Islet precursor cell (in vitro differentiated cells): ENCODE measurements at regions not wholly inside any gene's neighbourhood (a gene's known extent, or its start where the extent isn't known, plus 50 kb on each side); places are given as distances from the start of the nearest gene placed in this dataset.

Experiments
- DNase-seq: peaks from one replicate; pipeline ENCODE4 v3.0.0-alpha.2; 2018

DNA sequence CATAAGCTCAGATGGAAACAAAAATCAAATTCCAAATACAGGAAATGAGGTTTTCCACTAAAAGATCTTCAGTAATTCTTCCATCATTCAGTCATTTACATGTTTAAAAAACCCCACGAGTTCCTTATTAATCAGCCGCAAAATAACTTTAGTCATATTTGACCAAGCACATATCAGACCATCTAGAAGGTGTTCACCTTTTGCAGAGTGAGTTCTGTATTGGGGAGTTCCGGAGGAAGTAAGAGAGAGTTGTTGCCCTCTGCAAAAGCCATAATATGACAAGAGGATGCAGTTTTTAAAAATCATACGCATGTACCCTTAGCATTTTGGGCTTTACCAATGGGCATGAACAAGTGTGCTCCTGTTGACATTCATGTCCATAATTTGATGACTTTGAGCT is 61.6 kb downstream of the CCR1 start:
- no peak for DNase-seq

DNA sequence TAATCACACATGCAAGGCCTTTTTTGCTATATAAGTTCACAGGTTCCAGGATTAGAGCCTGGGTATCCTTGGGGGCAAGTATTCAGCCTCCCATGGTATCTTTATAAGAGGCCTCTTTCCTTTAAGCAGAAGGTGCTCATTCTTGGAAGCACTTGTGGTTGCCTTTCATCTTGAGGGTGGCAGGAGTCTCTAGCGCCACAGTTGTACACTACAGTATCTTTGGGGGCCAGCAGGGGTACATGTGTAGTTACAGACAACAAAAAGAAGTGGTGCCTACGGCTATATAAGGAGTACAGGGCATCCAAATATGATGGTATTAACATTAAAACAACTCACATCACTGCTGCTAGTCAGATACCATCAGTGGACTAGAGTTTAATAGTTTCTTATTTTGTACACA is 62.1 kb downstream of the CCR1 start:
- no peak for DNase-seq

DNA sequence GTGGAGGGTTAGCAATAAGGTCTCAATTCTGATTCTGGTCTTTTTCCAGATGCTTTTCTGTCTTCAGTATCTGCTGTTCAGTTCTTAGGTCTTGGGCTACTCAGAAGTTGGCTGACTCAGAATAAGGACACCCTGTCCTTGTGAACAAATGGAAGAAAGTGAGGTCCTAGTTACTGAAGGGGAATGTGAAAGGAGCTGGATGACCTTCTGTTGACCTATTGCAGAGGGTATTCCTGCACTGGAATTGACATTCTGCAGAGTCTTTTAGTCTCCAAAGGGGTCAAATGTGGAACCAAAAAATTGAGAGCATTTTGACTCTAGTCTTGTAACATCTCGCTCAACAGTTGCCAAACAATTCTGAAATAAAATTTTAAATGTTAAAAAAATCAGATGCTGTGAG is 63.0 kb downstream of the CCR1 start:
- DNase-seq: no peak

DNA sequence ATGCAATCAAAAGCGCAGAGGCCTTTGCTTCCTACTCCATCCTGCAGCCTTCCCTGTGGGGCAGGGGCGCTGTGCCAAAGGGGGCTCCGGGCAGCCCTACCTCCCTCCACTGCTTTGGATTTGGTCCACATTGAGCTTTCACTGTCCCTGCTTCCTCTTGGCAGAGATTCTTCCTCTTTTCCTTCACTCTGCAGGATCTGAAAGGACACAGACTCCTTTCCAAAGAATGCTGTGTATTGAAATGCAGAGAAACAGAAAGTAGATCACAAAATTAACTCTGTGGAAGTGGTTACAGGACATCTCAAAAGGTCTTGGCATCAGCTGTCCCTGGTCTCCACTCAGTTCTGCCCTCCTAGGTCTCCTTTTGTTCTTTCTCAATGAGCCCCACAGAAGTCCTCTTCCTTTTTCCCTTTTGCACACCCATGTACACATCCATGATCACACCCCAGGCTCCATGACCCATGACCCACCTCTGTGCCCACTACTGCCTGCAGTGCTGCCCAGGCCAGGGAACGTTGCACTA is 64.1 kb downstream of the CCR1 start:
- no peak for DNase-seq

DNA sequence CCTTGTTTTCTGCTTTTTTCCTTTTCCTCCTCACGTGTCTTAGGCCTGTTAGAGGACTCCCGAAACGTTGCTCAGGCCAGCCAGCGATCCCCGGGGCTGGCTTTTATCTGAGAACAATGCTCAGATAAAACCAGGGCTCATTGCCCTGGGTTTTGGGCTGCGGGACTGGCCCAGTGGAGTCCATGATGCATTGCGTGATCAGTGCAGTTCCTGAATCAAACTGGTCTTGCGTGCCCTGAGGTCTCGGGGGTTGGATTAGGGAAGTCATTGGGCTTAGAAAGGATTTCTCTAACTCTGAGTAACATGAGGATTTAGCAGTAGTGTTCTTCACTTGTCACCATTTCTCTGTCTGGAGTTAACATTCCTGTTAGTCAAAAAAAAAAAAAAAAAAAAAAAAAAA is 66.3 kb downstream of the CCR1 start:
- DNase-seq: no peak

DNA sequence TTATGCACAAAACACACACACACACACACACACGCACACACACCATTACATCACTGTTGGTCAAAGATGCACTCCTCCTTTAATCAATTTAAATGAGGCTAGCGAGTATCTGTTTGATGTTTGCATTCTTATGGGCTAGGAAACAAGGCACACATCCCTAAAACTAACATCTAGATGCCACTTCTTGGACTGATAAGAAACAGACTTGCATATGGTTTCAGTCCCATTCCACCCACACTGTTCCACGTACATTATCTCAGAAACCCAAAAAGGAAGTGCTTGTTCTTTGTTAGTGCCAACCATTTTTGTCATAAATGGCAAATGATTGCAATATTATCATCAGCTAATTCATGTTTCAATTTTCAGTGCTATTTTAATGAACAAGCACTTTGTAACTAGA is 69.5 kb downstream of the CCR1 start:
- no peak for DNase-seq

DNA sequence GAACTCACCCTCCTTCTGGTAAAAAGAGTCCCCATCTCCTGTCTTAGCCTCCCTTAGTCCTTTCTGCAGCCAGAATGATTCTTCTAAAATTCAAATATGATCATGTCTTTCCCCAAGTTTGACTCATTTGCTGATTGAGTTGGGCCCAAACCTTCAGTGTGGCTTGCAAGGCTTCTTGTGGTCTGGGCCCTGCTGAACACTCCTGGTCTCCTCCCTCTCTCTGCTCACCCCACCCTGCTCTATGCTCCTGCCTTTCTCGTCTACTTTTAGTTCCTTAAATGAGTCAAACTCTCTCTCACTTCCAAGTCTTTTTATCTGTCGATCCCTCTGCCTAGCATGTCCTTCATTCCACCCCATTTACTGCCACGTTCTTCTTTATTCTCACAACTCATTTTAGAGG is 72.6 kb downstream of the CCR1 start:
- DNase-seq: no peak

DNA sequence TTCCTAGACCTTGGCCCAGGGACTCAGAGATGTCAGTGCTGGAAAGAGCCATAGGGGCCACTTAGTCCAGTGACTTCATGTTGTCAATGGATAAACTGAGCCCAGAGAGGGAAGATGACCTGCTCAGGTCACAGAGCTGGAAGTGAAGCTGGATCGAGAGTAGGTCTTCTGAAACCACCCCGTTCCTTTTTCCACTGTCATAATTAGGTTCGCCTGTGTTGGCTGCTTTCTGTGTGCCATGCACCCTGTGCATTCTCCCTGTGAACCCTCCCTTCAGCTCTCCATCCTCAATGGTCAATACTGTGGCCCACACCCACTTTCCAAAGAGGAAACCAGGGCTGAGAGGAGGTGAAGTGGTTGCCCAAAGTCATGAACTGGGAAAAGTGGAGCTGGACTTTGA is 74.8 kb downstream of the CCR1 start:
- DNase-seq: no peak

DNA sequence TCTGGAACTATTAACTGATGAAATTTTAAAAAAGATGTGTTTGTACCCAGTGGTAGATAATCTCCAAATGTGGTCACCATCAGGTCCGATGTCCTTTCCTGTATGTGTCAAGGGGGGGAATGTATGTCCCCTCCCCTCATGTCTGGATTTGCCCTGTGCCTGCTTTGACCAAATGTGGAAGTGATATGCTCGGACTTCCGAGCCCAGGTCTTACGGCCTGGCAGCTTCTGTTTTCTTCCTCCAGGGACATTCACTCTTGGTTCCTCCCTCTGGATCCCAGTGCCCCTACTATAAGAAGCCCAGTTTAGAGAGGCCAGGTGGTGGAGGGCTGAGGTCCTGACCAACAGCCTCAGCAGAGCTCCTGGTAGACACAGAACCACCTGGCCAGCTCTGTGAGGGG is 75.5 kb downstream of the CCR1 start:
- DNase-seq: no peak

DNA sequence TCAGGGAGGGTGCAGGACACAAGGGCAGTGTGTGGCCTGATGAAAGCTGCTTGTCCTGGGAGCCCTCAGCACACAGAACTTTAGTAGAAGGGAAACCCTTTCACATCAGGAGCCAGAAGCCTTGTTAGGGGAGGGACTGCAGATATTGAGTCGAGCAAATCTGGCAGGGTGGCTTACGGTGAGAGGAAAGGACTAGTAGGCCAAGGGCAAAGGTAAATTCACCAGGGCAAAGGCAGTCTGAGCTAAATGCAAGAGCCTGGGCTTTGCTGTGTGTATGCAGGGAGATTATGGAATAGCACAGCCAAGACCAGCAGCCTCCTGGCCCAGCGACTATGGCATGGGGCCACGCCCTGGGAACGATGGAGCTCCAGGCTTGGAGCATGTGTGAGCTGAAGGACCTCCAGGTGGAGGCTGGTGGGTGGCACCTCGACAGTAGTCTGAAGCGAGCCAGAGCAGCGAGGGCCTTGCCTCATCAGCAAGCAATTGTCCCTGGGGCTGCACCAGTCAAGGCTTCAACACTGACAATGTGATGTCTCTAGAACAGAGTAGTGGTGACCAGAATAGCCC is 76.1 kb downstream of the CCR1 start:
- no peak for DNase-seq

DNA sequence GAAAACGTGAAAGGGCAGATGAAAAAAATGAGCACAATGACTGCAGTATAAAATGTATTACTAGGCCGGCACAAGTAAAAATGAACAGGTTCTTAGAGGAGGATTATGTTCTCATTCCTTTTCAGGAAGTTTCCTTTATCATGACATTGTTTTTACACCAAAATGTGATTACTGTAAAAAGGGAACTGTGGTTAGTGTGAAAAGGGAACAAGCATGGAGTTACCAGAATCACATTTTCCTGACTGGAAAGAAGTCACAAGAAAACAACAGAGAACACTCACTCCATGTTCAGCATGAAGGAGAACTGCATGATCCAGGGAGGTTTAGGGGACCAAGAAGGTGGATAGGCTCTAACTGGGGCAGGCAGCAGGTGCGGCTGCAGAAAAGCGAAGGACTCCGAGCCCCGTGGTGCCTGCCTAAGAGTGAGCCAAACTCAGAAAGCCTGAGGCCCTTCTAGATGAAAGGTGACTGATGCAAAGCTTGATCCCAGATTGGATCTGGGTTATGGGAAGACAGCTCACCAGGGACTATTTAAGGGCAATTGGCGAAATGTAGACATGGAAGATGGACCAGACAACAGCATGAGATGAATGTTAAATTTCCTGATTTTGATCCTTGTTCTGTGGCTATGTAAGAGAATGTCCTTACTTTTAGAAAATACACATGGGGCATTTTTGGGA is 77.3 kb downstream of the CCR1 start:
- no peak for DNase-seq

DNA sequence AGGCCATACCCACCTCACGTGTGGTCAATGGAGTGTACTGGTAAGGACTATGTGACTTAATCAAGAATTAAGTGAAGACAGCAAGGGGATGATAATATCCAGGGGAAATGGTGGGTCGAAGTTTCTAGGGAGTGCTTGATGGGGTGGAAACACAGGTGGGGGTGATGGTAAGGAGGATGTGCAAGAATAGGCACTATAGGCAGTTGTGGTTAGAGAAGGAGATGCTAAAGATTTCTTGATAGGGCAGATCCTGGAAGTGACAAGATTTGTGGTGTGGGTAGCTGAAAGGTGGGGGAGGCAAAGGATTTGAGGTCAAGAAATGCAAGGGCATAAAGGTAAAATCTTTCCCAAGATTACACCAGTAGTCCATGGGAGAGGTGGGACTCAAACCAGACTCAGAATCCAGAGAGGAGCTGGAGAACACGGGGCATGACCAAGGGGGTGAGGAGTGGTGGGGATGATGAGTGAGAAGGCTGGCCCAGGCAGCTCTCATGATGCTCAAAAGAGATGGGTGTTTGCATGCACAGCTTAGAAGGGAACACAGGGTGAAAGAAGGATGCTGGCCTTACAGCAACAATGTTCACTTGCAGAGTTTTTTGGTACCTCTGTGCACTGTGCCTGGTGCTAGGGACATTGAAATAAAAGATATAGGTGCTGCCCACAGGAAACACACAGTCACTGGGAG is 78.4 kb downstream of the CCR1 start:
- DNase-seq: no peak

DNA sequence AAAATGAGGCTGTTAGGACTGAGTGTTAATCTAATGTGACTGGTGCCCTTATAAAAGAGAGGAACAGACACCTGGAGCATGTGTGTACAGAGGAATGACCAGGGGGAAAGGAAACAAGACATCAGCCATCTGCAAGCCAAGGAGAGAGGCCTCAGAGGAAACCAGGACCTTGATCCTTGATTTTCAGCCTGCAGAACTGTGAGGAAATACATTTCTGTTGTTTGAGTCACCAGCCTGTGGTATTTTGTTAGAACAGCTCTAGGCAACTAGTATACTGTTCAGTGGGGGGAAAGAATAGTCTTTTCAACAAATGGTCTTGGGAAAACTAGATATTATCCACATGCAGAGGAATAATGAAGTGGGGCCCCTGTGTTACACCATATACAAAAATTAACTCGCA is 80.6 kb downstream of the CCR1 start:
- peak; percentile 88 for DNase-seq

DNA sequence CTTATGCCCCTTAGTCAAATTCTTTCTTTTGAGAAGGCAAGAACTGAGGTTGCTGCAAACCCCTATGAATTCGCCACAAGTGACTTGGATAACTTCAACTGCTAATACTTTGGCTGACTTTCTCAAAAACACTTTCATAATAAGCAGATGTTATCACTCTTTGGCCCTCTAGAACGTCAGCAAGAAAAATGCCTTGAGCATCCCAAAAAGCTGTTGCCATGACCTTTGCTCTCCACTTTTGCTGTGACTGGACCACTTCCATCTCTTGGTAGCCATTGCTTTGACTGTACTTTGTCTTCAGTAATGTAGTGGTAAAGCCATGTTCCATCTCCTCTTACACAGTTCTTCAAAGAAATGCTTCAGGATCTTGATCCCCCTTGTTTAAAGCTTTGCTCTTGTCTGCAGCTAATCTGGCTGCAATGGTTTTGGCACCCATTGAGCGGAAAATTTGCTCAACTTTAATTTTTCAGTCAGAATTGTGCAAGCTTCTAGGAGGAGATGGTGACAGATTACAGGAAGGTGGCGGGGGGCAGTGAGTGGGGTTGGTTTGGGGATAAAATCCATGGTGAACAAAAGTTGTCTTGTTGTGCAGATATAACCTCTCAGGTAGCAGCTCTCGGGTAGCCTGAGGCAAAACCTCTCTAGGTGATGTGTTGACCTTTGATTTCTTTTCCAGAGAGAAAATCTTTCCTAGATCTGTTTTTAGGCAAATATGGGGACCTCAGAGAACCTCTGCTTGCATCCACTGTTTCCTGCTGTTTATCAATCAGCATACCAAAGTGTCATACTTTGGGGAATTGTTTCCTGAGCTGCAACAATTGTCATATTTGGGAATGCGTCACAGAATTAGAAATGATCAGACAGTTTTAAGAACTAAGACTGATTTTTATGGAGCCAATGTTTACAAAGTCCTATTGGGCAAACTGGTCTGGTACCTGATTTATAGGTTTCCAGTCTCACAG is 83.6 kb downstream of the CCR1 start:
- DNase-seq: no peak

DNA sequence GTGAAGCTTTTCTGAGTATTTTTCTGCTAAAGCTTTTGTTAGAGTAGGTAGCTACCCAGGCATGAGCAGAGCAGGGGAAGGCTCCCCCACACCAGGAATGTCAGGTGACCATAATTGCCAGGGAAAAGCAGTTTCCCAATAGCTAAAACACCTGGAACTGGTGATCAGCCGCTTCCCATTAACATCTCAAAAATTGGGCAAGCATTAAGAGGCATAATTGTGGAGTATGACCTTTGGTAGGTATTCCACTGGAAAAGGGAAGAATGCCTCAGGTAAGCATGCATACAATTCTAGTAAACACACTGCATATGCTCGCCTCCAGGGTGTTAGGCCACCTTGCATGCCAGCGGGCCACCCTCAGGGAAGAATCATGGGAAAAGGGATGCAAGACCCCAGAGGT is 84.5 kb downstream of the CCR1 start:
- DNase-seq: peak; percentile 62

DNA sequence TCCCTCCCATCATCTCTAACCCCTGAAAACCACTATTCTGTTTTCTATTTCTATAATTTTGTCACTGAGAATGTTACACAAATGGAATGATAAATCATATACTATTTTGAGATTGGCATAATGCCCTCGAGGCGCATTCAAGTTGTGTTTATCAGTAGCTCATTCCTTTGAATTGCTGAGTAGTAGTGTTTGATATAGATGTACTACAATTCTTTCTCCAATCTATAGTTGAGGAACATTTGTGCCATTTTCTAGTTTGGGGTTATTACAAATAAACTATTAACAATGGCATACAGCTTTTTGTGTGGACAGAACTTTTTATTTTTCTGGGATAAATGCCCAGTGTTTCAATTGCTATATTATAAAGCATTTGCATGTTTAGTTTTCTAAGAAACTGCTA is 86.0 kb downstream of the CCR1 start:
- DNase-seq: no peak

DNA sequence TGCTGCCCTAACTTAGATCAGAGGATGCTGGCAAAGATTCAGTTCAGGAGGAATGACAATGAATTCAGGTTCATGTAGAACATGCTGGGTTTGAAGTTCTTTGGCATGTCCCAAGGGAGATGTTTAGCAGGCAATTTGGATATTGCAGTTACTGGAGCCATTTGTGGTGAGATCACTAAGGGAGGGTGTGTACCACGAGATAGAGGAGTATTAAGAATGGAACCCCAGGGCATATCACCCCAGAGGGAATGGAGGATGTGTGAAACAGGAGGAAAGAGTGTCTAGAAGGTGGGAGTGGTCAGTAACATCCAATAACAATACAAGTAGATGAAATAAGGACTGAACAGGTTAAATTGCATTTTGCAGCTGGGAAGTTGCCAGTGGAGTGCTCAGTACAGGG is 87.1 kb downstream of the CCR1 start:
- no peak for DNase-seq

DNA sequence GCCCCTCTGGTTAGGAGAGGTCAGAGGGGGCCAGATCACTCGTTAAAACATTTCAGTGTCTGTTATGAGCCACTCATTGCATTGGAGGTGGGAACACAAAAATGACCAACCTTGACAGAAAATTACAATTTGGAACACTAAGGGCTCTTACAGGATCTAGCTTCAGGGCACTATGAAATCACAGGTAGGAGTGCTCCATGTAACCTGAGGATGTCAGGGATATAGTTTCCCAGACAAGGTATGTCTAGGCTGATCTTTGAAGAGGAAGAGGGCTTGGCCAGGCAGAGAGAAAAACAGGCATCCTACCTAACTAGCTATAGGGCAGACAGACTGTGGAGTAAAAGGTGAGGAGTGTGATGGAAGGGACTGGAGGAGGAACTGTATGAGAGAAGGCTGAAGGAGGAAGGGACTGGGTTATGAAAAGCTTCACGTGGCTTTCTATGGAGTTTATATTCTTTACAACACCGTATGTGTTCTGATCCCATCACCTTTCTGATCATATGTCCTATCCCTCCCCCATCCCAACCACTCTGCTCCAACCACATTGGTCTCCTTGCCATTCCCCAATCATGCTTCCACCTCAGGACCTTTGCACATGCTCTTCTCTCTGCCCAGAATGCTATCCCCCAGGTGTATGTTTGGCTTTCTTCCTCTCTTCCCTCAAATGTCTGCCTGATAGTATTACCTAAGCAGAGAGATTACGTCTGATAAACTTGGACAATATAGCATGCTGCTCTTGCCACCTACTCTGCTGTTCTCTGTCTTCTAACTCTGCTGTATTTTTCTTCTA is 88.2 kb downstream of the CCR1 start:
- peak; percentile 74 for DNase-seq

DNA sequence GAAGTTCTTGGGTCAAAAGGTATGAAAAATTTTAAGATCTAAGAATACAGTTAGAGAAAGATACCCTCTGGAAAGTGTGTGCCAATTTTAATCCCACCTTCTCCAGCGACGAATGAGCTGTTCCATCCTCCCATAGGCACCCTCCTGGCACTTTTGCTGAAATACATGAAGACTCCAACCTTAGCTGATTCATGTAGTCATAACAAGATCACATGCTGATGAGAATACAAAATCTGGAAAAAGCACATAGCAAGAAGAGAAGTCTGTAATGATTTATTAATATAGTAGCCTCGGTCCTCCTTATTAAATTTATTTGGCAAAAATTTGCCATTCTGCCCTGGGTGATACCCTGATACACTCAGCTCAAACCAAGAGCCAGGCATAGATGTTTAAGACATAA is 88.9 kb downstream of the CCR1 start:
- DNase-seq: no peak

DNA sequence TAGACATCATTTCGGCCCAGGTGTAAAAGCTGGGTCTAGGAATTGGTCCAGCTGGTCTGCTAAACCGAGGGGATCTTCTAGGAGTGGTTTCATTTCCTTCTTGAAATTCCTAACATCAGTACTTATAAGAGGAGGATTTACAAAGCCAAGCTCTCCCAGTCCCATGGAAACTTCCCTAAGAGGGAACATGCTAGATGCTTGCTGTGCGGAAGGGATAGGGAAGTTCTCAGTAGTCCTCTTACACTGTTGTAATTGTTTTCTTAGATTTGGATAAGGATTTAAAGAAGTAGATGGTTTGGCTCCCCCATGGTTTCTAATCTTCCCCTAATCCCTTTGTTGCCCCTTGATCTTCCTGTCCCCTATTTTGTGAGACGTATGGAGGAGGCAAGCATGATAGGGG is 89.7 kb upstream of the XCR1 start:
- no peak for DNase-seq

DNA sequence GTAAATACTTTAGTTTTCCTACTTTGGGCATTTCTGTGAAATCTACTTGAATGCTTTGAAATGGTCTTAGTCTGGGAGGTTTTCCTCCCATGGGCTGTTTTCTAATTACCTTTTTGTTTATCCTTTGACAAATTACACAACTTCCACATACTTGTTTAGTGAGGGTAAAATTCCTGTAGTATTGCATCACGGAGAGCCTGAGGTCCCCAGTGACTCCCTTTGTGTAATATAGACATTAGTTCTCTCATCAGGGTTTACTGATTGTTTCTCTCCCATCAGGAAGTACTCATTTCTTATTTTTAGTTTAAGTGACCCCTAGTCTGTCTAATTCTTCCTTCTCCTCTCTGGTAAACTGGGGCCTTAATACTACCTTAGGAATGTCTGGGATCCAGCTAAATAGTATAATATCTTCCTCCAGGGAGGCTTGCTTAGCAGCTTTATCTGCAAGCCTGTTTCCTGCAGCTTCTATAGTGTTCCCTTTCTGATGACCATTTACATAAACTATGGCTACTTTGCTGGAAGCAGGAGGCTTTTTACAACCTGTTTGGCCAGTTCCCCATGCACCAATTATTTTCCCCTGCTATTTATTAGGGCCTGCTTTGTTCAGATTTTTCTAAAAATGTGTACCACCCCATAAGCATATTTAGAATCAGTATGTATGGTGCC is 87.2 kb upstream of the XCR1 start:
- DNase-seq: peak; percentile 73

DNA sequence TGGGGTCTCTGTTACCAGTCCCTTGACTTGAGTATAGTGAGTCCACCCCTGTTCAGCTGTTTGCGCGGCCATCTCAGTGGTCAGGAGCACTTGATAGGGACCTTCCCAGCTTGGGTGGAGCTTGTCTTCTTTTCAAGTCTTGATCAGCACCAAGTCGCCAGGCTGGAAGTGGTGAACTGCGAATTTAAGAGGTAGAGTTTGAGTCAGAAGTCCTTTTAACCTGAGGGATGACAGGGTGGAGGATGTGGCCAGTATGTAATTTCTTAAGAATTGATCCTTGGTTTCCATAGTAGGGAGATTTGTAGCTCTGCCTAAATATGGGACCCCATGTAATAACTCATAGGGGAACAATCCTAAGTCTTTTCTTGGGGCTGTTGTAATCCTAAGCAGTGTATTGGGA is 86.3 kb upstream of the XCR1 start:
- no peak for DNase-seq
